SK-N-SH (cell line): ENCODE measurements at regions not wholly inside any gene's neighbourhood (a gene's known extent, or its start where the extent isn't known, plus 50 kb on each side); places are given as distances from the start of the nearest gene placed in this dataset.

Experiments
- CTCF ChIA-PET: fragments of 300-600, 350-600 bp; formaldehyde crosslinking; extraction: SDS; loops from one replicate; lab custom pipeline; 2021; lab: Yijun Ruan, JAX
- POLR2A ChIA-PET: fragments of 350-600 bp; sonication (Branson Sonifier 250); formaldehyde crosslinking; extraction: SDS; loops from one replicate; lab custom pipeline; 2020; ENCODE audit warnings: antibody characterized with exemption, inconsistent platforms; lab: Yijun Ruan, JAX
- DNase-seq: peaks from one replicate; pipeline ENCODE4 v3.0.0; 2012
- H2AFZ ChIP-seq: fragments of 200-600 bp; sonication (generic); 2 replicates; pipeline ENCODE4 v1.8.1; 2016; ENCODE audit warnings: antibody characterized with exemption, mild to moderate bottlenecking, low read depth
- H3F3A ChIP-seq: fragments of 200-600 bp; sonication (generic); replicated peaks from 2 replicates; pipeline ENCODE3; 2016; ENCODE audit warnings: antibody characterized with exemption, mild to moderate bottlenecking; ENCODE audit not compliant: insufficient read depth
- H3K27ac ChIP-seq, 2 experiments: fragments of 200-500 bp in 1 of 2; fragments of 200-600 bp in 1 of 2; sonication (Bioruptor generic) in 1 of 2; sonication (generic), shearing (Covaris generic) in 1 of 2; 2 replicates each; pipeline versions ENCODE4 v1.5.1 to v1.6.1; 2014 to 2016; ENCODE audit warnings: low read depth in 2 of 2, inconsistent platforms in 1 of 2, low read length in 1 of 2, mild to moderate bottlenecking in 1 of 2, mixed read lengths in 1 of 2
- H3K27me3 ChIP-seq: fragments of 200-600 bp; sonication (generic), shearing (Covaris generic); 2 replicates; pipeline ENCODE4 v1.6.1; 2016; ENCODE audit warnings: mixed run types; ENCODE audit not compliant: insufficient read depth
- H3K36me3 ChIP-seq, 2 experiments: fragments of 200-500 bp in 1 of 2; fragments of 200-600 bp in 1 of 2; sonication (Bioruptor generic) in 1 of 2; sonication (generic) in 1 of 2; replicated peaks in 1 of 2; 2 replicates each; pipeline versions ENCODE3 to v1.5.1; 2014 to 2016; ENCODE audit warnings: low read length in 1 of 2, mild to moderate bottlenecking in 1 of 2; ENCODE audit not compliant: insufficient read depth in 2 of 2, control insufficient read depth in 1 of 2
- H3K4me1 ChIP-seq, 2 experiments: fragments of 200-500 bp in 1 of 2; fragments of 200-600 bp in 1 of 2; sonication (Bioruptor generic) in 1 of 2; sonication (generic), shearing (Covaris generic) in 1 of 2; 2 replicates each; pipeline versions ENCODE4 v1.5.1 to v1.6.1; 2014 to 2016; ENCODE audit warnings: low read depth in 1 of 2, low read length in 1 of 2, mixed run types in 1 of 2; ENCODE audit not compliant: insufficient read depth in 2 of 2, control insufficient read depth in 1 of 2
- H3K4me2 ChIP-seq: fragments of 200-600 bp; sonication (generic), shearing (Covaris generic); 2 replicates; pipeline ENCODE4 v1.6.1; 2017; ENCODE audit warnings: mixed run types
- H3K4me3 ChIP-seq, 2 experiments: fragments of 200-500 bp in 1 of 2; fragments of 200-600 bp in 1 of 2; sonication (Bioruptor generic) in 1 of 2; sonication (generic), shearing (Covaris generic) in 1 of 2; 2 replicates each; pipeline versions ENCODE4 v1.5.1 to v1.8.1; 2014 to 2016; ENCODE audit warnings: low read depth in 2 of 2, inconsistent platforms in 1 of 2, low read length in 1 of 2, mild to moderate bottlenecking in 1 of 2, mixed read lengths in 1 of 2, moderate library complexity in 1 of 2
- H3K79me2 ChIP-seq: fragments of 200-600 bp; sonication (generic); 2 replicates; pipeline ENCODE4 v1.8.1; 2017; ENCODE audit warnings: mild to moderate bottlenecking; ENCODE audit not compliant: insufficient read depth
- H3K9ac ChIP-seq: fragments of 200-600 bp; sonication (generic); 2 replicates; pipeline ENCODE4 v1.6.1; 2017; ENCODE audit warnings: mixed run types
- H3K9me2 ChIP-seq: fragments of 200-600 bp; sonication (generic); 2 replicates; pipeline ENCODE4 v1.6.1; 2017; ENCODE audit warnings: mixed run types
- H3K9me3 ChIP-seq: fragments of 200-600 bp; sonication (generic); 2 replicates; pipeline ENCODE4 v1.6.1; 2017; ENCODE audit warnings: mixed run types, mild to moderate bottlenecking, moderate library complexity
- H4K20me1 ChIP-seq: fragments of 200-600 bp; sonication (generic); 2 replicates; pipeline ENCODE4 v1.6.1; 2017; ENCODE audit warnings: mild to moderate bottlenecking, mixed run types; ENCODE audit not compliant: insufficient read depth
- EP300 ChIP-seq, 2 experiments: IDR thresholded peaks; 2 replicates each; pipeline versions ENCODE4 v1.4.0 to v1.6.1; 2012; ENCODE audit warnings: borderline replicate concordance in 1 of 2, low read depth in 1 of 2, low read length in 1 of 2
- FOXJ3 ChIP-seq: sonication (generic); formaldehyde crosslinking; IDR thresholded peaks from 2 replicates; pipeline ENCODE4 v1.5.1; 2020; ENCODE audit warnings: mild to moderate bottlenecking, missing genetic modification reagents
- GABPA ChIP-seq: IDR thresholded peaks from 2 replicates; pipeline ENCODE4 v1.4.0; 2012; ENCODE audit warnings: low read depth, mild to moderate bottlenecking
- IRF3 ChIP-seq: fragments of 150-350 bp; IDR thresholded peaks from 2 replicates; pipeline ENCODE4 v1.6.1; 2016; ENCODE audit warnings: mild to moderate bottlenecking, low read depth, low read length
- MXI1 ChIP-seq: IDR thresholded peaks from 2 replicates; pipeline ENCODE4 v1.6.1; 2012; ENCODE audit warnings: mild to moderate bottlenecking, low read depth, low read length, improper control_type of control experiment
- NRF1 ChIP-seq: IDR thresholded peaks from 2 replicates; pipeline ENCODE4 v1.6.1; 2012; ENCODE audit warnings: low read depth, mild to moderate bottlenecking, low read length
- POLR2AphosphoS5 ChIP-seq: IDR thresholded peaks from 2 replicates; pipeline ENCODE4 v1.6.1; 2012; ENCODE audit warnings: low read depth, low read length
- RAD21 ChIP-seq: IDR thresholded peaks from 2 replicates; pipeline ENCODE4 v1.6.1; 2012; ENCODE audit warnings: mild to moderate bottlenecking, low read length
- REST ChIP-seq: IDR thresholded peaks from 2 replicates; pipeline ENCODE4 v1.6.1; 2012; ENCODE audit warnings: mild to moderate bottlenecking, low read depth, low read length, moderate library complexity
- RFX5 ChIP-seq: IDR thresholded peaks from 2 replicates; pipeline ENCODE4 v1.6.1; 2012; ENCODE audit warnings: mild to moderate bottlenecking, improper control_type of control experiment, low read length
- SMC3 ChIP-seq: IDR thresholded peaks from 2 replicates; pipeline ENCODE4 v1.6.1; 2012; ENCODE audit warnings: low read depth, low read length, improper control_type of control experiment
- TAF1 ChIP-seq: IDR thresholded peaks from 2 replicates; pipeline ENCODE4 v1.6.1; 2012; ENCODE audit warnings: low read depth, mild to moderate bottlenecking, low read length, moderate library complexity, borderline replicate concordance
- TEAD4 ChIP-seq: IDR thresholded peaks from 2 replicates; pipeline ENCODE4 v1.4.0; 2012; ENCODE audit warnings: mild to moderate bottlenecking, borderline replicate concordance; ENCODE audit not compliant: insufficient read depth
- WGBS: methylation state at CpG from one replicate; pipeline ENCODE4 v1.1.6; 2017; ENCODE audit warnings: low lambda C conversion rate; 5-methylcytosine and 5-hydroxymethylcytosine counted together
- TF ChIP-seq, protein P1 (sequence below): IDR thresholded peaks from 2 replicates; pipeline ENCODE4 v1.4.0; 2012; ENCODE audit warnings: low read depth, borderline replicate concordance
- TF ChIP-seq, protein P2 (sequence below): IDR thresholded peaks from 2 replicates; pipeline ENCODE4 v1.4.0; 2012; ENCODE audit warnings: low read depth

DNA sequence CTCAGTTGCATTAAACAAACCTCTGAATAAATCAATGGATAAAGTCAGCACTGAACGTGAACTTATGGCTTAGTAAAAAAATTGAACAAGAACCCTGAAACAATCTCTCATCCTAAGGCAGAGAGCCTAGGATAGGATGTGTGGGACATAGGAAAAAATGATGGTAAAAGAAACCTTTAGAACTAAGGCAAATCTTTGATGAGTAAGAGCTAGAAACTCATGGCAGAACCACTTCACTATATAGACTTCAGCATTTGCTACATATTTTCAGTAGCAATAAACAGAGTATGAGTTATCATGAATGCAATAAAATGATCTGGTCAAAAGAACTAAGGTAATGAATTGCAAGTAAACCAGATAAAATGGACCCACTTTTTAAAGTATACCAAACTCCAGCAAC lies 725.8 kb upstream of the DPPA4 start (continued):
- no peak for TF ChIP-seq REST
- TF ChIP-seq RAD21, result no peak
- no peak for TF ChIP-seq MXI1
- TF ChIP-seq FOXJ3 (CRISPR knock-in tag), result no peak
- TF ChIP-seq NRF1, result no peak
- no peak for TF ChIP-seq EP300 (IDR thresholded peaks at IDR 0.05; ENCODE audit: borderline replicate concordance in 1 of 2, low read depth in 1 of 2, low read length in 1 of 2)
- TF ChIP-seq, protein P1, sequence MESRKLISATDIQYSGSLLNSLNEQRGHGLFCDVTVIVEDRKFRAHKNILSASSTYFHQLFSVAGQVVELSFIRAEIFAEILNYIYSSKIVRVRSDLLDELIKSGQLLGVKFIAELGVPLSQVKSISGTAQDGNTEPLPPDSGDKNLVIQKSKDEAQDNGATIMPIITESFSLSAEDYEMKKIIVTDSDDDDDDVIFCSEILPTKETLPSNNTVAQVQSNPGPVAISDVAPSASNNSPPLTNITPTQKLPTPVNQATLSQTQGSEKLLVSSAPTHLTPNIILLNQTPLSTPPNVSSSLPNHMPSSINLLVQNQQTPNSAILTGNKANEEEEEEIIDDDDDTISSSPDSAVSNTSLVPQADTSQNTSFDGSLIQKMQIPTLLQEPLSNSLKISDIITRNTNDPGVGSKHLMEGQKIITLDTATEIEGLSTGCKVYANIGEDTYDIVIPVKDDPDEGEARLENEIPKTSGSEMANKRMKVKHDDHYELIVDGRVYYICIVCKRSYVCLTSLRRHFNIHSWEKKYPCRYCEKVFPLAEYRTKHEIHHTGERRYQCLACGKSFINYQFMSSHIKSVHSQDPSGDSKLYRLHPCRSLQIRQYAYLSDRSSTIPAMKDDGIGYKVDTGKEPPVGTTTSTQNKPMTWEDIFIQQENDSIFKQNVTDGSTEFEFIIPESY, result no peak
- TF ChIP-seq GABPA, result no peak
- TF ChIP-seq TEAD4, result no peak
- no peak for TF ChIP-seq POLR2AphosphoS5
- no peak for TF ChIP-seq IRF3
- TF ChIP-seq SMC3, result no peak
- TF ChIP-seq TAF1, result no peak

DNA sequence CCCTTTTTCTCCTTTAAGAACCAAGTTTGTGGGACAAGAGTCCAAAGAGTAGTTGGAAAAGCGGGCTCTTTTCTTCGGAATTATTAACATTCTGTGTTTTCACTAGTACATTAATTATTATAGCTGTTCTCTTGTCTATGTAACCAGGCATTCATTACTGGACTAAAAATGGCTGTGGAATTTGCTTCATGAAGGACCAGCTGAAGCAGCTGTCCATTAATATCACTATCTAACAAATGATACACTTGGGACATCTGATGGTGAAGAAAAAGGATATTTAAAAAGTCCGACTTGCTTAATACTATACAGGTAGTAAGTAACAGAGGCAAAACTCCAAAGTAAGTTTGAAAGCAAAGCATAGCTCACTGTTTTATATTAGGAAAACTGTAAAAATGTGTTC lies 728.9 kb upstream of the DPPA4 start:
- H4K20me1 ChIP-seq, result no peaks in the 10 kb centered on the region
- no peak overlapping the region for H3K4me2 ChIP-seq
- no peaks in the 10 kb centered on the region for H3K4me1 ChIP-seq
- H3K9ac ChIP-seq, result no peak overlapping the region
- H3K27me3 ChIP-seq, result no peaks in the 10 kb centered on the region
- POLR2A ChIA-PET, result no interaction called here
- no peaks in the 10 kb centered on the region for H3K9me2 ChIP-seq
- no peak for DNase-seq
- no peaks in the 10 kb centered on the region for H3K36me3 ChIP-seq
- TF ChIP-seq MXI1 (no peak), RFX5 (no peak)
- TF ChIP-seq, protein P2, sequence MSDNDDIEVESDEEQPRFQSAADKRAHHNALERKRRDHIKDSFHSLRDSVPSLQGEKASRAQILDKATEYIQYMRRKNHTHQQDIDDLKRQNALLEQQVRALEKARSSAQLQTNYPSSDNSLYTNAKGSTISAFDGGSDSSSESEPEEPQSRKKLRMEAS, result no peak
- H2AFZ ChIP-seq, result no peak overlapping the region
- H3K4me3 ChIP-seq, result no peak overlapping the region
- H3K9me3 ChIP-seq, result no peaks in the 10 kb centered on the region
- H3K79me2 ChIP-seq, result no peaks in the 10 kb centered on the region
- WGBS, result 90% methylated on average over 3 of the region's 3 CpGs
- H3K27ac ChIP-seq, result no peak overlapping the region
- H3F3A ChIP-seq, result no peaks in the 10 kb centered on the region
- CTCF ChIA-PET, result interaction anchor here (0.9 kb wide), 1 partner anchor 13 kb away, joined by 5 read pairs; no protein-coding TSS in a partner anchor
